ENCODE measurements at regions not wholly inside any gene's neighbourhood (a gene's known extent, or its start where the extent isn't known, plus 50 kb on each side); places are given as distances from the start of the nearest gene placed in this dataset.
"Not testable (repeated sequence)": the region's sequence is repeated elsewhere in the genome, so short reads cannot be mapped to it uniquely, and the experiment has no call there.

DNA sequence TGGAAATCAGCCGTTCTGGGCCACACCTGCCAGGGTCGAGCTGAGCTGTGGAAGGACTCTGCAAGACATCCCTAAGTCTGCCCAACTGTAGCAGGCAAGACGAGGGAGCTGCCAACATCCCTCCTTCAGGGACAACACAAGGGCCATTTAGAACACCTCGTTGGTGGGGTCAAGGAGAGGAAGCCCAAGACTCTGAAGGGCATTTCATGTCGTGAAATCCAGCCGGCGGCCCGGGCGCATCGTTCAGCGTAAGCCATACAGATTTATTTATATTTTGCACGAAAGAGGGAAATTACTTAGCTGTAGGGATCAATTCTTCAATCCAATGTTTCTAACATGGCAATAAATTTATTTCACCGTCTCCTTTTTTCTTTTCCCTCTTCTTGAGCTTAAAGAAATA, 101.7 kb upstream of the ZC3H12A start (continued):
- no peak for TF ChIP-seq GABPA (IDR thresholded peaks at IDR 0.05; ENCODE audit: low read depth)

DNA sequence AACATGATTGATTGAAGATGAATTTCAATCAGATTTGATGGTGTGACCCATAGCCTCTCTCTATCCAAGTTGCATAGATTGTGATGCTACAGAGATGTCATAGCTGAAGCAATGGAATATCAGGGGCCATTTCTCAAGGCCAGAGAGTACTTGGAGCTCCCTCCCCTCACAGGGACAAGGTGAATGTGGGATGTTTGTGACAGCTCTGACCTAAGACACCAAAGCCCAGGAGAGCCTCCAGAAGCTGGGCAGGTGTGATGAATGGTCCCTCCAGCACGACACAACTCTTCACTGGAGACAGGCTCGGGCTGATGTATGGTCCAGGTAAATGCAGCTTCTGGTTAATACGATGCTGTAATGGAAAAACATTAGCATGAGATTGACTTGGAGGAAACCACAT, 101.0 kb upstream of the ZC3H12A start:
- no peaks in the 10 kb centered on the region for H3K4me1 ChIP-seq (ENCODE audit: control insufficient read depth in 1 of 2, insufficient read depth in 2 of 2, low read depth in 1 of 2, low read length in 1 of 2)
- ChIA-PET CTCF (interaction anchor here (0.7 to 1.1 kb wide), 3 partner anchors 9 to 19 kb away, joined by 3 to 4 read pairs (median 3); no protein-coding TSS in a partner anchor), POLR2A (no interaction called here)
- no peaks in the 10 kb centered on the region for H3K79me2 ChIP-seq (ENCODE audit: insufficient read depth)
- H3K27me3 ChIP-seq (ENCODE audit: insufficient read depth) = no peaks in the 10 kb centered on the region
- H3K36me3 ChIP-seq (replicated peaks in 1 of 2; ENCODE audit: control insufficient read depth in 1 of 2, insufficient read depth in 2 of 2, low read length in 1 of 2) = no peaks in the 10 kb centered on the region
- no peak overlapping the region for H2AFZ ChIP-seq (ENCODE audit: low read depth)
- H3F3A ChIP-seq (replicated peaks; ENCODE audit: insufficient read depth) = no peaks in the 10 kb centered on the region
- no peaks in the 10 kb centered on the region for H4K20me1 ChIP-seq (ENCODE audit: insufficient read depth)
- H3K9ac ChIP-seq = no peak overlapping the region
- no peak overlapping the region for H3K27ac ChIP-seq (ENCODE audit: low read depth in 2 of 2, low read length in 1 of 2)
- no peaks in the 10 kb centered on the region for H3K9me3 ChIP-seq
- no peaks in the 10 kb centered on the region for H3K9me2 ChIP-seq
- TF ChIP-seq CTCF (IDR thresholded peaks at IDR 0.05) (no peak), SMC3 (IDR thresholded peaks at IDR 0.05; ENCODE audit: low read depth, low read length) (no peak), CHD2 (IDR thresholded peaks at IDR 0.05; ENCODE audit: low read length, partially characterized antibody) (no peak), FOSL2 (IDR thresholded peaks at IDR 0.05; ENCODE audit: borderline replicate concordance, low read depth) (no peak)
- no peak overlapping the region for H3K4me2 ChIP-seq
- H3K4me3 ChIP-seq (ENCODE audit: low read depth in 2 of 2, low read length in 1 of 2) = no peak overlapping the region
- 7% methylated on average over 3 of the region's 3 CpGs for WGBS (ENCODE audit: low lambda C conversion rate)
- DNase-seq = no peak

- POLR2A ChIA-PET; H4K20me1 ChIP-seq (ENCODE audit: insufficient read depth); H3K4me1 ChIP-seq (ENCODE audit: control insufficient read depth in 1 of 2, insufficient read depth in 2 of 2, low read depth in 1 of 2, low read length in 1 of 2); H3K27ac ChIP-seq (ENCODE audit: low read depth in 2 of 2, low read length in 1 of 2); H3F3A ChIP-seq (replicated peaks; ENCODE audit: insufficient read depth); H3K27me3 ChIP-seq (ENCODE audit: insufficient read depth); DNase-seq; H3K9me3 ChIP-seq; H3K79me2 ChIP-seq (ENCODE audit: insufficient read depth); H3K4me3 ChIP-seq (ENCODE audit: low read depth in 2 of 2, low read length in 1 of 2); H3K9me2 ChIP-seq; H3K9ac ChIP-seq; H3K36me3 ChIP-seq (replicated peaks in 1 of 2; ENCODE audit: control insufficient read depth in 1 of 2, insufficient read depth in 2 of 2, low read length in 1 of 2); H2AFZ ChIP-seq (ENCODE audit: low read depth); H3K4me2 ChIP-seq: not testable (repeated sequence)
- CTCF ChIA-PET = interaction anchor here (1.1 to 1.7 kb wide), 2 partner anchors 11 to 13 kb away, joined by 3 to 6 read pairs; no protein-coding TSS in a partner anchor
- WGBS (ENCODE audit: low lambda C conversion rate) = 25% methylated on average over 1 of the region's 9 CpGs
Measured at GRCh38 chr1:37380546-37380945, 93.8 kb upstream of the ZC3H12A start.

GRCh38 chr1:37387854-37388253, 86.5 kb upstream of the ZC3H12A start:
- DNase-seq = no peak
- Histone ChIP-seq H3K9ac (no peak overlapping the region), H3K4me2 (no peak overlapping the region), H3K79me2 (ENCODE audit: insufficient read depth) (no peaks in the 10 kb centered on the region), H3K9me3 (no peaks in the 10 kb centered on the region), H3K27me3 (ENCODE audit: insufficient read depth) (no peaks in the 10 kb centered on the region), H3K27ac (ENCODE audit: low read depth in 2 of 2, low read length in 1 of 2) (no peak overlapping the region), H3F3A (replicated peaks; ENCODE audit: insufficient read depth) (no peaks in the 10 kb centered on the region), H3K36me3 (replicated peaks in 1 of 2; ENCODE audit: control insufficient read depth in 1 of 2, insufficient read depth in 2 of 2, low read length in 1 of 2) (no peaks in the 10 kb centered on the region), H3K4me3 (ENCODE audit: low read depth in 2 of 2, low read length in 1 of 2) (no peak overlapping the region), H3K4me1 (ENCODE audit: control insufficient read depth in 1 of 2, insufficient read depth in 2 of 2, low read depth in 1 of 2, low read length in 1 of 2) (peaks cover 0 to 2% of the 10 kb centered on the region in 2 experiments; a peak in 1 of 4 replicates), H3K9me2 (no peaks in the 10 kb centered on the region), H4K20me1 (ENCODE audit: insufficient read depth) (no peaks in the 10 kb centered on the region), H2AFZ (ENCODE audit: low read depth) (no peak overlapping the region)
- ChIA-PET CTCF (interaction anchor here (1.4 to 2.3 kb wide), 3 partner anchors 11 to 778 kb away, joined by 3 to 7 read pairs (median 4); no protein-coding TSS in a partner anchor), POLR2A (no interaction called here)
- WGBS (ENCODE audit: low lambda C conversion rate) = 35% methylated on average over 5 of the region's 5 CpGs
- TF ChIP-seq, protein P1, sequence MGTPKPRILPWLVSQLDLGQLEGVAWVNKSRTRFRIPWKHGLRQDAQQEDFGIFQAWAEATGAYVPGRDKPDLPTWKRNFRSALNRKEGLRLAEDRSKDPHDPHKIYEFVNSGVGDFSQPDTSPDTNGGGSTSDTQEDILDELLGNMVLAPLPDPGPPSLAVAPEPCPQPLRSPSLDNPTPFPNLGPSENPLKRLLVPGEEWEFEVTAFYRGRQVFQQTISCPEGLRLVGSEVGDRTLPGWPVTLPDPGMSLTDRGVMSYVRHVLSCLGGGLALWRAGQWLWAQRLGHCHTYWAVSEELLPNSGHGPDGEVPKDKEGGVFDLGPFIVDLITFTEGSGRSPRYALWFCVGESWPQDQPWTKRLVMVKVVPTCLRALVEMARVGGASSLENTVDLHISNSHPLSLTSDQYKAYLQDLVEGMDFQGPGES (IDR thresholded peaks at IDR 0.05; ENCODE audit: low read depth, low read length) = no peak
- TF ChIP-seq USF1 (IDR thresholded peaks at IDR 0.05; ENCODE audit: borderline replicate concordance, low read depth) = no peak
- no peak for TF ChIP-seq MXI1 (IDR thresholded peaks at IDR 0.05; ENCODE audit: low read depth, low read length)
- TF ChIP-seq RXRA (IDR thresholded peaks at IDR 0.05; ENCODE audit: borderline replicate concordance, low read depth) = no peak
- no peak for TF ChIP-seq MEF2A (IDR thresholded peaks at IDR 0.05; ENCODE audit: borderline replicate concordance, low read depth)
- TF ChIP-seq, protein P2, sequence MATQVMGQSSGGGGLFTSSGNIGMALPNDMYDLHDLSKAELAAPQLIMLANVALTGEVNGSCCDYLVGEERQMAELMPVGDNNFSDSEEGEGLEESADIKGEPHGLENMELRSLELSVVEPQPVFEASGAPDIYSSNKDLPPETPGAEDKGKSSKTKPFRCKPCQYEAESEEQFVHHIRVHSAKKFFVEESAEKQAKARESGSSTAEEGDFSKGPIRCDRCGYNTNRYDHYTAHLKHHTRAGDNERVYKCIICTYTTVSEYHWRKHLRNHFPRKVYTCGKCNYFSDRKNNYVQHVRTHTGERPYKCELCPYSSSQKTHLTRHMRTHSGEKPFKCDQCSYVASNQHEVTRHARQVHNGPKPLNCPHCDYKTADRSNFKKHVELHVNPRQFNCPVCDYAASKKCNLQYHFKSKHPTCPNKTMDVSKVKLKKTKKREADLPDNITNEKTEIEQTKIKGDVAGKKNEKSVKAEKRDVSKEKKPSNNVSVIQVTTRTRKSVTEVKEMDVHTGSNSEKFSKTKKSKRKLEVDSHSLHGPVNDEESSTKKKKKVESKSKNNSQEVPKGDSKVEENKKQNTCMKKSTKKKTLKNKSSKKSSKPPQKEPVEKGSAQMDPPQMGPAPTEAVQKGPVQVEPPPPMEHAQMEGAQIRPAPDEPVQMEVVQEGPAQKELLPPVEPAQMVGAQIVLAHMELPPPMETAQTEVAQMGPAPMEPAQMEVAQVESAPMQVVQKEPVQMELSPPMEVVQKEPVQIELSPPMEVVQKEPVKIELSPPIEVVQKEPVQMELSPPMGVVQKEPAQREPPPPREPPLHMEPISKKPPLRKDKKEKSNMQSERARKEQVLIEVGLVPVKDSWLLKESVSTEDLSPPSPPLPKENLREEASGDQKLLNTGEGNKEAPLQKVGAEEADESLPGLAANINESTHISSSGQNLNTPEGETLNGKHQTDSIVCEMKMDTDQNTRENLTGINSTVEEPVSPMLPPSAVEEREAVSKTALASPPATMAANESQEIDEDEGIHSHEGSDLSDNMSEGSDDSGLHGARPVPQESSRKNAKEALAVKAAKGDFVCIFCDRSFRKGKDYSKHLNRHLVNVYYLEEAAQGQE (IDR thresholded peaks at IDR 0.05; ENCODE audit: low read depth, low read length) = no peak
- no peak for TF ChIP-seq TEAD4 (IDR thresholded peaks at IDR 0.05; ENCODE audit: borderline replicate concordance, insufficient read depth)
- no peak for TF ChIP-seq YY1 (IDR thresholded peaks at IDR 0.05; ENCODE audit: low read depth)
- TF ChIP-seq CHD2 (IDR thresholded peaks at IDR 0.05; ENCODE audit: low read length, partially characterized antibody) = no peak

Data from SK-N-SH (cell line).